ENCODE measurements at regions not wholly inside any gene's neighbourhood (a gene's known extent, or its start where the extent isn't known, plus 50 kb on each side); places are given as distances from the start of the nearest gene placed in this dataset.

GRCh38 chr1:182196897-182197870 lies 135.7 kb upstream of the ZNF648 start:
- ATAC-seq: peak; percentile 25
- TF ChIP-seq CTCF (IDR thresholded peaks at IDR 0.05): no peak
- H3K4me3 ChIP-seq: no peak overlapping the region
- H3K36me3 ChIP-seq (ENCODE audit: low read depth): no peaks in the 10 kb centered on the region
- no peak for DNase-seq
- intact Hi-C loops (cut with DNase I, micrococcal nuclease): no loop called here
- H3K9me3 ChIP-seq: no peaks in the 10 kb centered on the region
- no peaks in the 10 kb centered on the region for H3K4me1 ChIP-seq (ENCODE audit: low read depth)

DNA sequence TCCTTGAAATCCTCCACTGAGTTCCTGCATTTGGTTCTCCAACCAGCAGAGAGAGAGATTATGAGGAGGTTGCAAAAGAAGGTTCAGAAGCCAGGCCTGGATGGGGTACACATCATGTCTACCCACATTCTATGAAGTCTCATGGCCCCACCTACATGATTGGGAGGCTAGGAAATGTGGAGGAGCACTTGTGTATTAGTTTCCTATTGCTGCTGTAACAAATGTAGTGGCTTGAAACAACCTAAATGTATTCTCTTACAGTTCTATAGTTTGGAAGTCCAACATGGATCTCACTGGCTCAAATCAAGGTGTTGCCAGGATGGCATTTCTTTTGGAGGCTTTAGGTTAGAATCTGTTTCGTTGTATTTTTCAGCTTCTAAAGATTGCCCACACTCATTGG lies 134.2 kb upstream of the ZNF648 start:
- Histone ChIP-seq H3K4me3 (no peak overlapping the region), H3K9me3 (no peaks in the 10 kb centered on the region), H3K36me3 (ENCODE audit: low read depth) (no peaks in the 10 kb centered on the region), H3K4me1 (ENCODE audit: low read depth) (no peaks in the 10 kb centered on the region)
- no peak for TF ChIP-seq CTCF (IDR thresholded peaks at IDR 0.05)
- no peak for DNase-seq
- ATAC-seq: no peak
- intact Hi-C loops (cut with DNase I, micrococcal nuclease): no loop called here

GRCh38 chr1:182193908-182194550 lies 132.5 kb upstream of the ZNF648 start:
- DNase-seq: no peak

DNA sequence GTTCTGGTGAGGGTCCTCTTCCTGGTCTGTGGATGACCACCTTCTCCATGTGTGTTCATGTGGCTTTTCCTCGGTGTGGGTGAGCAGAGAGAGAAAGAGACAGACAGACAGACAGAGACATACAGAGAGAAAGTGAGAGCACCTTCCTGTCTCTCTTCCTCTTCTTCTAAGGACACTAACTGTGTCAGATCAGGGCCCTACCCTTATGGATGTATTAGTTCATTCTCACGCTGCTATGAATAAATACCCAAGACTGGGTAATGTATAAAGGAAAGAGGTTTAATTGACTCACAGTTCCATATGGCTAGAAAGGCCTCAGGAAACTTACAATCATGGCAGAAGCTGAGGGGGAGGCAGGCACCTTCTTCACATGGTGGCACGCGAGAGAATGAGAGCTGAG lies 131.5 kb upstream of the ZNF648 start:
- intact Hi-C loops (cut with DNase I, micrococcal nuclease): no loop called here
- no peak for ATAC-seq

More at GRCh38 chr1:182193908-182194550, 132.5 kb upstream of the ZNF648 start:
- Histone ChIP-seq H3K4me1 (ENCODE audit: low read depth) (no peaks in the 10 kb centered on the region), H3K4me3 (no peak overlapping the region), H3K9me3 (no peaks in the 10 kb centered on the region), H3K36me3 (ENCODE audit: low read depth) (no peaks in the 10 kb centered on the region)
- intact Hi-C loops (cut with DNase I, micrococcal nuclease): no loop called here
- ATAC-seq: peak; percentile 65
- TF ChIP-seq CTCF (IDR thresholded peaks at IDR 0.05): no peak

DNA sequence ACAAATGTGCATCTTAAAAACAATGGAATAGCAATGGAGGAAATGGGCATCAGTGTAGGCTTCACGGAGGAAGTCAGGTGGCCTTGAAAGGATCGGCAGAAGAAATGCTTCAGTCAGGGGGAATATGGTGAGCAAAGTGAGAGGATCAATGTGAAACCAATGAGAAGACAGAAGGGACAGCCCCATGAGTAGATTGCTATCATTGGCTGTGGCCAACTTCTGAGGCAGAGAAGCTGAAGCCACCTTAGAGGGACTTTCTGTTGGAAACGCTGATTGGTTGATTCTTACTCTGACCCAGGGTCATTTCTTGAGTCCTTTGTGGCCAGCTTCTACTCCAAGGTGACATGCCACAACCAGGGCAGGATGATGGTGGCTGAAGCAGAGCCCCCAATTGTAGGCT lies 130.7 kb upstream of the ZNF648 start:
- no peak for ATAC-seq
- Histone ChIP-seq H3K4me3 (no peak overlapping the region), H3K36me3 (ENCODE audit: low read depth) (no peaks in the 10 kb centered on the region), H3K9me3 (no peaks in the 10 kb centered on the region), H3K4me1 (ENCODE audit: low read depth) (no peaks in the 10 kb centered on the region)
- DNase-seq: no peak
- intact Hi-C loops (cut with DNase I, micrococcal nuclease): no loop called here
- TF ChIP-seq CTCF (IDR thresholded peaks at IDR 0.05): no peak

More for the DNA sequence above, 131.5 kb upstream of the ZNF648 start:
- Histone ChIP-seq H3K4me1 (ENCODE audit: low read depth) (no peaks in the 10 kb centered on the region), H3K36me3 (ENCODE audit: low read depth) (no peaks in the 10 kb centered on the region), H3K9me3 (no peaks in the 10 kb centered on the region), H3K4me3 (no peak overlapping the region)
- no peak for DNase-seq
- TF ChIP-seq CTCF (IDR thresholded peaks at IDR 0.05): no peak
